Breast epithelium (tissue), 3 donors: ENCODE measurements at regions not wholly inside any gene's neighbourhood (a gene's known extent, or its start where the extent isn't known, plus 50 kb on each side); places are given as distances from the start of the nearest gene placed in this dataset.

Experiments
- CTCF ChIP-seq, 3 donors: fragments of 450-650 bp; IDR thresholded peaks; one replicate each; pipeline ENCODE4 v1.5.1; 2016 to 2017; ENCODE audit warnings: antibody characterized with exemption in 3 of 3, mild to moderate bottlenecking in 3 of 3, moderate library complexity in 3 of 3
- POLR2A ChIP-seq: fragments of 450-650 bp; IDR thresholded peaks from one replicate; pipeline ENCODE4 v1.6.1; 2016; ENCODE audit warnings: antibody characterized with exemption, mild to moderate bottlenecking, moderate library complexity
- POLR2AphosphoS5 ChIP-seq, 3 donors: sonication (generic); formaldehyde crosslinking; IDR thresholded peaks; one replicate each; pipeline ENCODE4 v1.6.1; 2017; ENCODE audit warnings: antibody characterized with exemption in 3 of 3

- TF ChIP-seq CTCF (IDR thresholded peaks at IDR 0.05) = no peak
- no peak for TF ChIP-seq POLR2A
- no peak for TF ChIP-seq POLR2AphosphoS5 (IDR thresholded peaks at IDR 0.05)
Observed at GRCh38 chr2:128733450-128733849, 414.8 kb upstream of the HS6ST1 start.
